ENCODE measurements at regions not wholly inside any gene's neighbourhood (a gene's known extent, or its start where the extent isn't known, plus 50 kb on each side); places are given as distances from the start of the nearest gene placed in this dataset.

GRCh38 chr2:105617631-105618350 is 126.9 kb upstream of the NCK2 start:
- intact Hi-C loops (cut with micrococcal nuclease): no loop called here
- ChIA-PET POLR2A (no interaction called here), CTCF (no interaction called here)
- Mint-ChIP-seq H3K9me3 (peaks cover 0 to 2% (median 0%) of the 10 kb centered on the region in 11 donors), H3K4me3 (no peak overlapping the region), H3K27ac (peak overlapping the region in 1 of 9 donors; percentile 14), H3K4me1 (peaks cover 0 to 13% (median 5%) of the 10 kb centered on the region in 7 donors), H3K36me3 (no peaks in the 10 kb centered on the region), H3K27me3 (peaks cover 0 to 17% (median 0%) of the 10 kb centered on the region in 5 donors)
- Histone ChIP-seq H3K4me1 (ENCODE audit: control insufficient read depth in 2 of 2, insufficient read depth in 2 of 2, low read length in 2 of 2) (no peaks in the 10 kb centered on the region), H3K27me3 (ENCODE audit: control insufficient read depth in 2 of 2, insufficient read depth in 2 of 2, low read length in 2 of 2) (no peaks in the 10 kb centered on the region), H3K4me3 (ENCODE audit: low read length) (no peak overlapping the region), H3K9me3 (ENCODE audit: control insufficient read depth in 2 of 3, low read length in 3 of 3) (no peaks in the 10 kb centered on the region), H3K27ac (ENCODE audit: low read depth, low read length) (no peak overlapping the region), H3K36me3 (ENCODE audit: control insufficient read depth in 2 of 3, insufficient read depth in 3 of 3, low read length in 3 of 3) (no peaks in the 10 kb centered on the region)
- no peak for DNase-seq
- no peak for ATAC-seq

- Histone ChIP-seq H3K4me1 (ENCODE audit: control insufficient read depth in 2 of 2, insufficient read depth in 2 of 2, low read length in 2 of 2) (no peaks in the 10 kb centered on the region), H3K4me3 (ENCODE audit: low read length) (no peak overlapping the region), H3K27me3 (ENCODE audit: control insufficient read depth in 2 of 2, insufficient read depth in 2 of 2, low read length in 2 of 2) (no peaks in the 10 kb centered on the region), H3K9me3 (ENCODE audit: control insufficient read depth in 2 of 3, low read length in 3 of 3) (no peaks in the 10 kb centered on the region), H3K27ac (ENCODE audit: low read depth, low read length) (no peak overlapping the region), H3K36me3 (ENCODE audit: control insufficient read depth in 2 of 3, insufficient read depth in 3 of 3, low read length in 3 of 3) (no peaks in the 10 kb centered on the region)
- Mint-ChIP-seq H3K36me3 (no peaks in the 10 kb centered on the region), H3K4me1 (peaks cover 0 to 13% (median 5%) of the 10 kb centered on the region in 7 donors), H3K27me3 (peaks cover 0 to 10% (median 0%) of the 10 kb centered on the region in 5 donors), H3K27ac (no peak overlapping the region), H3K4me3 (no peak overlapping the region), H3K9me3 (no peaks in the 10 kb centered on the region)
- DNase-seq: no peak
- no peak for ATAC-seq
- POLR2A ChIA-PET: no interaction called here
- CTCF ChIA-PET: no interaction called here
- intact Hi-C loops (cut with micrococcal nuclease): no loop called here
These were observed 129.4 kb upstream of the NCK2 start for GRCh38 chr2:105615305-105615704.

GRCh38 chr2:105611811-105612424 is 132.8 kb upstream of the NCK2 start:
- no peaks in the 10 kb centered on the region for H3K36me3 ChIP-seq (ENCODE audit: control insufficient read depth in 2 of 3, insufficient read depth in 3 of 3, low read length in 3 of 3)
- H3K4me1 ChIP-seq (ENCODE audit: control insufficient read depth in 2 of 2, insufficient read depth in 2 of 2, low read length in 2 of 2): no peaks in the 10 kb centered on the region
- ChIA-PET POLR2A (interaction anchor here (0.6 kb wide), 1 partner anchor 32 kb away, joined by 3 read pairs; no protein-coding TSS in a partner anchor), CTCF (interaction anchor here (0.6 kb wide), 1 partner anchor 91 kb away, joined by 3 read pairs; no protein-coding TSS in a partner anchor)
- ATAC-seq: no peak
- no peak for DNase-seq
- no peaks in the 10 kb centered on the region for H3K27me3 ChIP-seq (ENCODE audit: control insufficient read depth in 2 of 2, insufficient read depth in 2 of 2, low read length in 2 of 2)
- H3K4me3 ChIP-seq (ENCODE audit: low read length): no peak overlapping the region
- Mint-ChIP-seq H3K27me3 (peaks cover 0 to 4% (median 0%) of the 10 kb centered on the region in 5 donors), H3K36me3 (no peaks in the 10 kb centered on the region), H3K9me3 (peaks cover 0 to 3% (median 0%) of the 10 kb centered on the region in 11 donors), H3K4me1 (no peaks in the 10 kb centered on the region), H3K4me3 (no peak overlapping the region), H3K27ac (peak overlapping the region in 1 of 9 donors; percentile 29)
- intact Hi-C loops (cut with micrococcal nuclease): no loop called here
- no peaks in the 10 kb centered on the region for H3K9me3 ChIP-seq (ENCODE audit: control insufficient read depth in 2 of 3, low read length in 3 of 3)
- no peak overlapping the region for H3K27ac ChIP-seq (ENCODE audit: low read depth, low read length)

GRCh38 chr2:105611333-105611637 is 133.4 kb upstream of the NCK2 start:
- H3K27me3 Mint-ChIP-seq: peaks cover 0 to 6% (median 0%) of the 10 kb centered on the region in 5 donors
- Histone ChIP-seq H3K9me3 (ENCODE audit: control insufficient read depth in 2 of 3, low read length in 3 of 3) (no peaks in the 10 kb centered on the region), H3K27me3 (ENCODE audit: control insufficient read depth in 2 of 2, insufficient read depth in 2 of 2, low read length in 2 of 2) (no peaks in the 10 kb centered on the region), H3K4me3 (ENCODE audit: low read length) (no peak overlapping the region), H3K36me3 (ENCODE audit: control insufficient read depth in 2 of 3, insufficient read depth in 3 of 3, low read length in 3 of 3) (no peaks in the 10 kb centered on the region), H3K27ac (ENCODE audit: low read depth, low read length) (no peak overlapping the region), H3K4me1 (ENCODE audit: control insufficient read depth in 2 of 2, insufficient read depth in 2 of 2, low read length in 2 of 2) (no peaks in the 10 kb centered on the region)
- POLR2A ChIA-PET: no interaction called here
- DNase-seq (no peak), ATAC-seq (no peak)
- no peaks in the 10 kb centered on the region for H3K4me1 Mint-ChIP-seq
- peak overlapping the region in 2 of 9 donors; percentile 0 to 29 for H3K27ac Mint-ChIP-seq
- intact Hi-C loops (cut with micrococcal nuclease): no loop called here
- no peak overlapping the region for H3K4me3 Mint-ChIP-seq
- CTCF ChIA-PET: no interaction called here
- peaks cover 0 to 3% (median 0%) of the 10 kb centered on the region in 11 donors for H3K9me3 Mint-ChIP-seq
- no peaks in the 10 kb centered on the region for H3K36me3 Mint-ChIP-seq

GRCh38 chr2:105610576-105611332 is 134.0 kb upstream of the NCK2 start:
- Histone ChIP-seq H3K27ac (ENCODE audit: low read depth, low read length) (no peak overlapping the region), H3K4me1 (ENCODE audit: control insufficient read depth in 2 of 2, insufficient read depth in 2 of 2, low read length in 2 of 2) (no peaks in the 10 kb centered on the region), H3K36me3 (ENCODE audit: control insufficient read depth in 2 of 3, insufficient read depth in 3 of 3, low read length in 3 of 3) (no peaks in the 10 kb centered on the region), H3K4me3 (ENCODE audit: low read length) (no peak overlapping the region), H3K27me3 (ENCODE audit: control insufficient read depth in 2 of 2, insufficient read depth in 2 of 2, low read length in 2 of 2) (no peaks in the 10 kb centered on the region), H3K9me3 (ENCODE audit: control insufficient read depth in 2 of 3, low read length in 3 of 3) (no peaks in the 10 kb centered on the region)
- POLR2A ChIA-PET: no interaction called here
- no peaks in the 10 kb centered on the region for H3K36me3 Mint-ChIP-seq
- H3K27ac Mint-ChIP-seq: peak overlapping the region in 2 of 9 donors; percentile 0 to 29
- no peaks in the 10 kb centered on the region for H3K4me1 Mint-ChIP-seq
- no peak for DNase-seq
- H3K27me3 Mint-ChIP-seq: peaks cover 0 to 6% (median 0%) of the 10 kb centered on the region in 5 donors
- peaks cover 0 to 3% (median 0%) of the 10 kb centered on the region in 11 donors for H3K9me3 Mint-ChIP-seq
- ATAC-seq: no peak
- H3K4me3 Mint-ChIP-seq: no peak overlapping the region
- intact Hi-C loops (cut with micrococcal nuclease): no loop called here
- CTCF ChIA-PET: no interaction called here

- ChIA-PET POLR2A (interaction anchor here (1.0 kb wide), 1 partner anchor 118 kb away, joined by 4 read pairs; no protein-coding TSS in a partner anchor), CTCF (no interaction called here)
These were observed 134.8 kb upstream of the NCK2 start for GRCh38 chr2:105609746-105610402.

More at GRCh38 chr2:105609746-105610402, 134.8 kb upstream of the NCK2 start:
- Histone ChIP-seq H3K27me3 (ENCODE audit: control insufficient read depth in 2 of 2, insufficient read depth in 2 of 2, low read length in 2 of 2) (no peaks in the 10 kb centered on the region), H3K9me3 (ENCODE audit: control insufficient read depth in 2 of 3, low read length in 3 of 3) (no peaks in the 10 kb centered on the region), H3K4me1 (ENCODE audit: control insufficient read depth in 2 of 2, insufficient read depth in 2 of 2, low read length in 2 of 2) (no peaks in the 10 kb centered on the region), H3K4me3 (ENCODE audit: low read length) (no peak overlapping the region), H3K27ac (ENCODE audit: low read depth, low read length) (no peak overlapping the region), H3K36me3 (ENCODE audit: control insufficient read depth in 2 of 3, insufficient read depth in 3 of 3, low read length in 3 of 3) (no peaks in the 10 kb centered on the region)
- no peak overlapping the region for H3K4me3 Mint-ChIP-seq
- peaks cover 0 to 4% (median 0%) of the 10 kb centered on the region in 7 donors for H3K4me1 Mint-ChIP-seq
- no peaks in the 10 kb centered on the region for H3K36me3 Mint-ChIP-seq
- H3K9me3 Mint-ChIP-seq: peaks cover 0 to 3% (median 0%) of the 10 kb centered on the region in 11 donors
- H3K27ac Mint-ChIP-seq: no peak overlapping the region
- DNase-seq: no peak
- H3K27me3 Mint-ChIP-seq: peaks cover 0 to 7% (median 0%) of the 10 kb centered on the region in 5 donors
- intact Hi-C loops (cut with micrococcal nuclease): no loop called here
- no peak for ATAC-seq
